Gastroesophageal sphincter (tissue), 4 donors: ENCODE measurements at regions not wholly inside any gene's neighbourhood (a gene's known extent, or its start where the extent isn't known, plus 50 kb on each side); places are given as distances from the start of the nearest gene placed in this dataset.

ENCODE experiments used
- ATAC-seq: fragments of 150-250 bp; one replicate; pipeline ENCODE4 v1.9.1; 2016; ENCODE audit warnings: mild to moderate bottlenecking, moderate library complexity
- H3K27ac ChIP-seq, 4 donors: fragments of 200-600 bp; sonication (generic) in 3 of 4; 1 replicate in 3 of 4; 2 replicates in 1 of 4; pipeline ENCODE4 v1.5.1; 2016 to 2019
- H3K27me3 ChIP-seq: fragments of 200-600 bp; sonication (generic); one replicate; pipeline ENCODE4 v1.5.1; 2019
- H3K36me3 ChIP-seq, 2 donors: fragments of 200-600 bp; sonication (generic); one replicate each; pipeline ENCODE4 v1.5.1; 2019; ENCODE audit warnings: control low read depth in 1 of 2
- H3K4me1 ChIP-seq, 3 donors: fragments of 200-600 bp; sonication (generic); 1 replicate in 2 of 3; 2 replicates in 1 of 3; pipeline ENCODE4 v1.5.1; 2016 to 2019; ENCODE audit warnings: control low read depth in 2 of 3
- H3K4me3 ChIP-seq, 2 donors: fragments of 200-600 bp; sonication (generic); one replicate each; pipeline ENCODE4 v1.5.1; 2019; ENCODE audit warnings: mild to moderate bottlenecking in 1 of 2, moderate library complexity in 1 of 2
- H3K9me3 ChIP-seq, 3 donors: fragments of 200-600 bp; sonication (generic); one replicate each; pipeline ENCODE4 v1.5.1; 2017 to 2019; ENCODE audit warnings: control low read depth in 2 of 3
- CTCF ChIP-seq, 4 experiments: fragments of 200-600 bp in 2 of 4; fragments of 450-650 bp in 2 of 4; sonication (generic) in 1 of 4; IDR thresholded peaks; one replicate each; pipeline ENCODE4 v1.5.1; 2017 to 2019; ENCODE audit warnings: antibody characterized with exemption in 4 of 4, mild to moderate bottlenecking in 2 of 4, moderate library complexity in 2 of 4
- EP300 ChIP-seq: sonication (generic); formaldehyde crosslinking; IDR thresholded peaks from one replicate; pipeline ENCODE4 v1.6.1; 2017; ENCODE audit warnings: antibody characterized with exemption, mild to moderate bottlenecking
- POLR2A ChIP-seq, 2 donors: fragments of 450-650 bp; IDR thresholded peaks; one replicate each; pipeline ENCODE4 v1.6.1; 2017; ENCODE audit warnings: antibody characterized with exemption in 2 of 2, mild to moderate bottlenecking in 2 of 2, moderate library complexity in 1 of 2
- POLR2AphosphoS5 ChIP-seq: sonication (generic); formaldehyde crosslinking; IDR thresholded peaks from one replicate; pipeline ENCODE4 v1.6.1; 2017; ENCODE audit warnings: antibody characterized with exemption
- WGBS, 2 donors: methylation state at CpG; one replicate each; pipeline ENCODE4 v1.1.5; 2018; ENCODE audit warnings: low coverage in 1 of 2; 5-methylcytosine and 5-hydroxymethylcytosine counted together

GRCh38 chr5:143886651-143887638 lies 75.0 kb downstream of the HMHB1 start:
- TF ChIP-seq EP300 (no peak), POLR2A (IDR thresholded peaks at IDR 0.05) (no peak), POLR2AphosphoS5 (no peak), CTCF (IDR thresholded peaks at IDR 0.05) (no peak)
- H3K27me3 ChIP-seq: no peaks in the 10 kb centered on the region
- no peak overlapping the region for H3K27ac ChIP-seq

GRCh38 chr5:143887903-143888665 lies 76.1 kb downstream of the HMHB1 start:
- Histone ChIP-seq H3K27me3 (no peaks in the 10 kb centered on the region), H3K36me3 (no peaks in the 10 kb centered on the region), H3K4me3 (no peak overlapping the region), H3K9me3 (no peaks in the 10 kb centered on the region), H3K27ac (no peak overlapping the region), H3K4me1 (peaks cover 0 to 29% (median 6%) of the 10 kb centered on the region in 3 donors)
- 30 to 65% methylated on average over 5 of the region's 5 CpGs for WGBS, 2 donors
- no peak for TF ChIP-seq POLR2AphosphoS5
- TF ChIP-seq EP300: no peak
- no peak for TF ChIP-seq CTCF (IDR thresholded peaks at IDR 0.05)
- no peak for TF ChIP-seq POLR2A (IDR thresholded peaks at IDR 0.05)
- no peak for ATAC-seq

More at GRCh38 chr5:143886651-143887638, 75.0 kb downstream of the HMHB1 start:
- Histone ChIP-seq H3K36me3 (no peaks in the 10 kb centered on the region), H3K4me3 (no peak overlapping the region), H3K4me1 (peaks cover 0 to 29% (median 6%) of the 10 kb centered on the region in 3 donors), H3K9me3 (no peaks in the 10 kb centered on the region)
- 23 to 27% methylated on average over 5 to 6 of the region's 6 CpGs for WGBS, 2 donors
- no peak for ATAC-seq

- H3K9me3 ChIP-seq: no peaks in the 10 kb centered on the region
- no peak for ATAC-seq
- H3K27ac ChIP-seq: no peak overlapping the region
- no peak for TF ChIP-seq CTCF (IDR thresholded peaks at IDR 0.05)
- no peak for TF ChIP-seq EP300
- TF ChIP-seq POLR2AphosphoS5: no peak
- TF ChIP-seq POLR2A (IDR thresholded peaks at IDR 0.05): no peak
- H3K4me3 ChIP-seq: no peak overlapping the region
- WGBS, 2 donors: 75% methylated on average over 3 of the region's 3 CpGs; no CpG with 5 or more reads in 1 of the 2 donors
- no peaks in the 10 kb centered on the region for H3K27me3 ChIP-seq
- H3K36me3 ChIP-seq: no peaks in the 10 kb centered on the region
- peaks cover 0 to 29% (median 6%) of the 10 kb centered on the region in 3 donors for H3K4me1 ChIP-seq
Measured at GRCh38 chr5:143888912-143889311, 77.0 kb downstream of the HMHB1 start.

- 88 to 100% methylated on average over 1 to 3 of the region's 3 CpGs for WGBS, 2 donors
Measured at GRCh38 chr5:143889986-143890385, 78.0 kb downstream of the HMHB1 start.

More at GRCh38 chr5:143889986-143890385, 78.0 kb downstream of the HMHB1 start:
- TF ChIP-seq CTCF (IDR thresholded peaks at IDR 0.05): no peak
- H3K4me1 ChIP-seq: peaks cover 0 to 29% (median 6%) of the 10 kb centered on the region in 3 donors
- no peak overlapping the region for H3K4me3 ChIP-seq
- H3K9me3 ChIP-seq: no peaks in the 10 kb centered on the region
- no peak overlapping the region for H3K27ac ChIP-seq
- no peak for ATAC-seq
- no peaks in the 10 kb centered on the region for H3K27me3 ChIP-seq
- H3K36me3 ChIP-seq: no peaks in the 10 kb centered on the region
